Gastrocnemius medialis (tissue), 4 donors: ENCODE measurements at regions not wholly inside any gene's neighbourhood (a gene's known extent, or its start where the extent isn't known, plus 50 kb on each side); places are given as distances from the start of the nearest gene placed in this dataset.

Experiments used
- ATAC-seq, 2 donors: fragments of 150-250 bp; one replicate each; pipeline ENCODE4 v1.9.1; 2016
- DNase-seq, 2 donors: peaks; one replicate each; pipeline ENCODE4 v3.0.0-alpha.2; 2019
- H3K27ac ChIP-seq, 4 donors: fragments of 200-600 bp; sonication (generic); 1 replicate in 1 of 4; 2 replicates in 3 of 4; pipeline ENCODE4 v1.5.1; 2016 to 2018; ENCODE audit warnings: mild to moderate bottlenecking in 2 of 4, moderate library complexity in 1 of 4
- H3K27me3 ChIP-seq, 3 donors: fragments of 200-600 bp; sonication (generic) in 2 of 3; 1 replicate in 1 of 3; 2 replicates in 2 of 3; pipeline versions ENCODE4 v1.5.1 to v1.6.0; 2016 to 2019; ENCODE audit warnings: mild to moderate bottlenecking in 1 of 3, moderate library complexity in 1 of 3
- H3K36me3 ChIP-seq, 2 donors: fragments of 200-600 bp; sonication (generic) in 1 of 2; one replicate each; pipeline ENCODE4 v1.5.1; 2017 to 2018
- H3K4me1 ChIP-seq, 2 donors: fragments of 200-600 bp; sonication (generic) in 1 of 2; one replicate each; pipeline ENCODE4 v1.5.1; 2016 to 2017; ENCODE audit warnings: mild to moderate bottlenecking in 2 of 2
- H3K4me3 ChIP-seq, 4 donors: fragments of 200-600 bp; sonication (generic) in 3 of 4; 1 replicate in 1 of 4; 2 replicates in 3 of 4; pipeline ENCODE4 v1.5.1; 2016 to 2019; ENCODE audit warnings: mild to moderate bottlenecking in 2 of 4
- H3K9me3 ChIP-seq, 3 donors: fragments of 200-600 bp; sonication (generic) in 2 of 3; 1 replicate in 1 of 3; 2 replicates in 2 of 3; pipeline ENCODE4 v1.5.1; 2016 to 2019
- POLR2A ChIP-seq, 2 donors: fragments of 450-650 bp; IDR thresholded peaks; one replicate each; pipeline ENCODE4 v1.6.1; 2017; ENCODE audit warnings: antibody characterized with exemption in 2 of 2, mild to moderate bottlenecking in 2 of 2, moderate library complexity in 2 of 2
- in situ Hi-C, 4 donors: fragments of 200-750 bp; cut with MboI; loops; one replicate each; pipeline versions ENCODE4 v1.15.0 to v1.8.0; 2017; ENCODE audit warnings: low sequenced_read_pairs in 4 of 4
- intact Hi-C: fragments of 100-400 bp; cut with DNase I; formaldehyde crosslinking; loops from one replicate; pipeline ENCODE4 v1.15.1; 2023; ENCODE audit warnings: low total_unique reads
- TF ChIP-seq, protein P1 (sequence below), 5 experiments: fragments of 450-650 bp in 3 of 5; fragments of 200-600 bp in 2 of 5; sonication (generic) in 2 of 5; IDR thresholded peaks in 4 of 5; conservative IDR thresholded peaks in 1 of 5; 1 replicate in 4 of 5; 2 replicates in 1 of 5; pipeline ENCODE4 v1.5.1; 2016 to 2019; ENCODE audit warnings: antibody characterized with exemption in 5 of 5, mild to moderate bottlenecking in 3 of 5, moderate library complexity in 3 of 5

DNA sequence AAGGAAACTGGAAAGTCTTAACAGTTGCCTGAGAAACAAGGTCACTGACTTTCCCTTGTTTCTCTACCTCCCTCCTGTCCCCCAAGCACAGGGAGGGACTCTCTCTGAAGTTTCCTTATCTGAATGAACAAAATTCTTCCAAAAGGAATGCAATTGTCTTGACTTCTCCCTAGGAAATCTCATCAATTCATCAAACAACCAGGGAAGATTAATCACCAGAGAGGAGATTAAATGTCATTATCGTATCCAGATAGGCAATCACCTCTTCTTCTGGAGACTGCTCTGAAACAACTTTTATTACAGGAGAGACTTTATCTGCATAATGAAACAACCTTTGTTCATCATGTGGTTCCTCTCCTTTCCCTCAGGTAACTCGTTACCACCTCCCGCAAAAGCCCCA lies 431.4 kb downstream of the SLC16A7 start:
- Histone ChIP-seq H3K4me1 (no peaks in the 10 kb centered on the region), H3K9me3 (no peaks in the 10 kb centered on the region), H3K4me3 (no peak overlapping the region), H3K36me3 (no peaks in the 10 kb centered on the region), H3K27ac (no peak overlapping the region), H3K27me3 (no peaks in the 10 kb centered on the region)
- TF ChIP-seq POLR2A (IDR thresholded peaks at IDR 0.05), result no peak
- TF ChIP-seq, protein P1, sequence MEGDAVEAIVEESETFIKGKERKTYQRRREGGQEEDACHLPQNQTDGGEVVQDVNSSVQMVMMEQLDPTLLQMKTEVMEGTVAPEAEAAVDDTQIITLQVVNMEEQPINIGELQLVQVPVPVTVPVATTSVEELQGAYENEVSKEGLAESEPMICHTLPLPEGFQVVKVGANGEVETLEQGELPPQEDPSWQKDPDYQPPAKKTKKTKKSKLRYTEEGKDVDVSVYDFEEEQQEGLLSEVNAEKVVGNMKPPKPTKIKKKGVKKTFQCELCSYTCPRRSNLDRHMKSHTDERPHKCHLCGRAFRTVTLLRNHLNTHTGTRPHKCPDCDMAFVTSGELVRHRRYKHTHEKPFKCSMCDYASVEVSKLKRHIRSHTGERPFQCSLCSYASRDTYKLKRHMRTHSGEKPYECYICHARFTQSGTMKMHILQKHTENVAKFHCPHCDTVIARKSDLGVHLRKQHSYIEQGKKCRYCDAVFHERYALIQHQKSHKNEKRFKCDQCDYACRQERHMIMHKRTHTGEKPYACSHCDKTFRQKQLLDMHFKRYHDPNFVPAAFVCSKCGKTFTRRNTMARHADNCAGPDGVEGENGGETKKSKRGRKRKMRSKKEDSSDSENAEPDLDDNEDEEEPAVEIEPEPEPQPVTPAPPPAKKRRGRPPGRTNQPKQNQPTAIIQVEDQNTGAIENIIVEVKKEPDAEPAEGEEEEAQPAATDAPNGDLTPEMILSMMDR (IDR thresholded peaks at IDR 0.05 in 4 of 5, conservative IDR thresholded peaks at IDR 0.05 in 1 of 5), result no peak
- DNase-seq (no peak), ATAC-seq (no peak)
- intact Hi-C loops, result no loop called here
- in situ Hi-C loops, result no loop called here

DNA sequence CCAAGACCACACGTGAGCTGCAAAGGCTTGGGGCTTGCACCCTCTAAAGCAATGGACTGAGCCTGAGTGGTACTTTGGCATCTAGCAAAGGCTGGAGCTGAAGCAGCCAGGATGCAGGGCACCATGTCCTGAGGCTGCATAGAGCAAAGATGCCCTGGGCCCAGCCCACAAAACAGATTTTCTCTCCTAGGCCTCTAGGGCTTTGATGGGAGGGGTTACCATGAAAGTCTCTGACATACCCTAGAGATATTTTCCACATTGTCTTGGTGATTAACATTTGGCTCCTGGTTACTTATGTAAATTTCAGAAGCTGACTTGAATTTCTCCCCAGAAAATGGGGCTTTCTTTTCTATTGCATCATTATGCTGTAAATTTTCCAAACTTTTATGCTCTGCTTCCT lies 438.3 kb downstream of the SLC16A7 start:
- ATAC-seq (no peak), DNase-seq (no peak)
- H3K9me3 ChIP-seq, result no peaks in the 10 kb centered on the region
- intact Hi-C loops, result no loop called here
- H3K27me3 ChIP-seq, result no peaks in the 10 kb centered on the region
- H3K4me1 ChIP-seq, result no peaks in the 10 kb centered on the region
- H3K27ac ChIP-seq, result no peak overlapping the region
- no peak for TF ChIP-seq POLR2A (IDR thresholded peaks at IDR 0.05)
- TF ChIP-seq, protein P1 (IDR thresholded peaks at IDR 0.05 in 4 of 5, conservative IDR thresholded peaks at IDR 0.05 in 1 of 5), result no peak
- no peaks in the 10 kb centered on the region for H3K36me3 ChIP-seq
- no peak overlapping the region for H3K4me3 ChIP-seq
- in situ Hi-C loops, result no loop called here

DNA sequence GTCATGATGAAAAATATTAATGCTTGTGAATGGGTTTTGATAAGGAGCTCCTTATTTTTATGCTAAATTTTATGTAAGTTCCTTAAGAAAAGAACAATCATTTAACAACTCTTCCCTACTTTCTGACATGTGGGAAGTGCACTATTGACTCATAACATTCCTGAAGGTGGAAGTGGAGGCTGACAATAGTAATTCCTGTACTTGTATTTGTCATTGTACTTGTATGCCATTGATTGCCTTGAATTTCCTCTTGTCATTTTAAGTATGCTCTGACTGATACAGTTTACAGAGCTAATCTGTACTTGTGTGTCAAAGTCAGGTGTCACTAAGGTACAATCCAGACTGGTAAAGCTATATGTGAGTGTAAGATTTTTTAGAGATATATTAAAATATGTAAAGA lies 440.0 kb downstream of the SLC16A7 start:
- Histone ChIP-seq H3K9me3 (no peaks in the 10 kb centered on the region), H3K27ac (no peak overlapping the region), H3K4me1 (no peaks in the 10 kb centered on the region), H3K36me3 (no peaks in the 10 kb centered on the region), H3K4me3 (no peak overlapping the region), H3K27me3 (no peaks in the 10 kb centered on the region)
- ATAC-seq, result no peak
- intact Hi-C loops (no loop called here), in situ Hi-C loops (no loop called here)
- TF ChIP-seq POLR2A (IDR thresholded peaks at IDR 0.05), result no peak
- TF ChIP-seq, protein P1 (IDR thresholded peaks at IDR 0.05 in 4 of 5, conservative IDR thresholded peaks at IDR 0.05 in 1 of 5), result no peak
- no peak for DNase-seq

DNA sequence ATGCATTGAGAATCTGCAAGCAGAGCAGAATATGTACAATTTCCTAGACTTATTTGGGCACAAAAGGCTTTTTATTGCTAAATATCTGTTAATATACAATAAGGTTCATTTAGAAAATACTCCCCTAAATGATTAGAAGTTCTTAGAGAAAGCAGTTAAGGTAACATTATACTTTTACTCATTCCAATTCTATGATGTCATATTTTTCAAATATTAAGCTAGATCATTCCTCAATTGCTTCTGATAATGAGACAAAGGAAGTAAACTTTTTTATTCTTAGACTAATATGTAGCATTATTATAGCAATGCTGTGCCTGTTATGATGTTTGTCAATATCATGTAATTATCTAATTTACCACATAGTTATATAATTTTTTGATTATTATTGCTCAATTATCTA lies 447.0 kb downstream of the SLC16A7 start:
- in situ Hi-C loops, result no loop called here
- no peak for TF ChIP-seq POLR2A (IDR thresholded peaks at IDR 0.05)
- TF ChIP-seq, protein P1 (IDR thresholded peaks at IDR 0.05 in 4 of 5, conservative IDR thresholded peaks at IDR 0.05 in 1 of 5), result no peak
- Histone ChIP-seq H3K27me3 (no peaks in the 10 kb centered on the region), H3K9me3 (no peaks in the 10 kb centered on the region), H3K4me3 (no peak overlapping the region), H3K27ac (no peak overlapping the region), H3K4me1 (no peaks in the 10 kb centered on the region), H3K36me3 (no peaks in the 10 kb centered on the region)
- no peak for DNase-seq
- intact Hi-C loops, result no loop called here
- no peak for ATAC-seq

DNA sequence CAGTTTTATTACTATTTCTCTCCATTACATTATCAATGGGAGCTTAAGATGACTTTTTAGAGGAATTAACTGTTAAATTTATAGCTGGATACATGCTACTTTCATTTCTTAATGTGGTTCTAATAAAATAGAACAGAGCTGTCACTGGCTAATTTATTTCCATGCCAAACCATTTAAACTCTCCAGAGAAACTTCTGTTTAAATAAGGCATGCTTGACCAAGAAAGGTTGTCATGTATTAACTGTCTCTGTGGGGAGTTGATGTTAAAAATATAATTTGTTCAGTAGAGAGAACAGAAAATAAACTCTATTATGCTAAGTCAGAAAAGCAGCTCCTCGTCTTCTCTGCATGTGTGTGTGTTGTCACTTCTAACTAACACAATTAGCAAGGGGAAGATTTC lies 447.4 kb downstream of the SLC16A7 start:
- Histone ChIP-seq H3K27me3 (no peaks in the 10 kb centered on the region), H3K4me1 (no peaks in the 10 kb centered on the region), H3K36me3 (no peaks in the 10 kb centered on the region), H3K9me3 (no peaks in the 10 kb centered on the region), H3K27ac (no peak overlapping the region), H3K4me3 (no peak overlapping the region)
- TF ChIP-seq POLR2A (IDR thresholded peaks at IDR 0.05), result no peak
- TF ChIP-seq, protein P1 (IDR thresholded peaks at IDR 0.05 in 4 of 5, conservative IDR thresholded peaks at IDR 0.05 in 1 of 5), result no peak
- no peak for ATAC-seq
- intact Hi-C loops, result no loop called here
- DNase-seq, result no peak
- in situ Hi-C loops, result no loop called here
